ENCODE measurements at regions not wholly inside any gene's neighbourhood (a gene's known extent, or its start where the extent isn't known, plus 50 kb on each side); places are given as distances from the start of the nearest gene placed in this dataset.

- no peak overlapping the region for H3K4me3 ChIP-seq (ENCODE audit: insufficient read depth, low read depth, low read length)
- BruUV-seq (replicated peaks), result no TSS peak
- H3K14ac ChIP-seq (replicated peaks; ENCODE audit: low read depth, low read length), result no peak overlapping the region
- in situ Hi-C loops (cut with MboI; ENCODE audit: low sequenced_read_pairs), result no loop called here
- ATAC-seq (ENCODE audit: low read depth), result no peak
- WGBS, 2 experiments (ENCODE audit: extremely low coverage in 2 of 2, insufficient read length in 1 of 2), result 60% methylated on average over 1 of the region's 3 CpGs; no CpG with 5 or more reads in 1 of the 2 experiments
- no peak overlapping the region for H2BK120ac ChIP-seq (ENCODE audit: low read depth, low read length)
- H2AK9ac ChIP-seq (replicated peaks; ENCODE audit: low read depth, low read length, poor library complexity), result no peak overlapping the region
- H3K9ac ChIP-seq (ENCODE audit: low read depth, low read length), result no peak overlapping the region
- intact Hi-C loops (cut with micrococcal nuclease), result no loop called here
- H3K4me1 ChIP-seq (ENCODE audit: control insufficient read depth, insufficient read depth, low read length), result no peaks in the 10 kb centered on the region
- H3K56ac ChIP-seq (ENCODE audit: extremely low read depth, insufficient read depth, low read length), result no peak overlapping the region
- peaks cover 36% of the 10 kb centered on the region for H3K9me3 ChIP-seq (ENCODE audit: control insufficient read depth, insufficient read depth, low read length)
- H2BK15ac ChIP-seq (ENCODE audit: low read depth, low read length), result no peak overlapping the region
- no peak for TF ChIP-seq MAZ (IDR thresholded peaks at IDR 0.05; ENCODE audit: borderline replicate concordance, low read depth, low read length)
- TF ChIP-seq MXI1 (IDR thresholded peaks at IDR 0.05; ENCODE audit: borderline replicate concordance, low read depth, low read length), result no peak
- no peak for TF ChIP-seq RFX5 (IDR thresholded peaks at IDR 0.05; ENCODE audit: low read depth, low read length)
- TF ChIP-seq USF2 (IDR thresholded peaks at IDR 0.05; ENCODE audit: low read depth, low read length), result no peak
- TF ChIP-seq BHLHE40 (IDR thresholded peaks at IDR 0.05; ENCODE audit: low read depth, low read length), result no peak
- no peak for TF ChIP-seq CHD1 (IDR thresholded peaks at IDR 0.05; ENCODE audit: low read depth, low read length)
- H2AFZ ChIP-seq (replicated peaks; ENCODE audit: low read length, poor library complexity), result no peak overlapping the region
- no peak for DNase-seq
- no peak overlapping the region for H3K27ac ChIP-seq (ENCODE audit: insufficient read depth, low read length)
- H3K4me2 ChIP-seq (ENCODE audit: low read depth, low read length), result no peak overlapping the region
- no peaks in the 10 kb centered on the region for H3K9me1 ChIP-seq (ENCODE audit: insufficient read depth, low read length)
- H4K5ac ChIP-seq (ENCODE audit: low read depth, low read length), result no peak overlapping the region
- no peaks in the 10 kb centered on the region for H3K79me1 ChIP-seq (ENCODE audit: low read depth in 1 of 2, low read length in 2 of 2)
- no peak overlapping the region for H3K23ac ChIP-seq (ENCODE audit: low read depth, low read length)
- H3K18ac ChIP-seq (ENCODE audit: low read depth, low read length), result no peak overlapping the region
- no peak overlapping the region for H2BK20ac ChIP-seq (ENCODE audit: low read depth, low read length)
- CTCF ChIA-PET, result no interaction called here
- H4K20me1 ChIP-seq (ENCODE audit: insufficient read depth, low read length), result no peaks in the 10 kb centered on the region
- POLR2A ChIA-PET (ENCODE audit: unreplicated experiment), result no interaction called here
- dilution Hi-C loops (cut with HindIII; ENCODE audit: low sequenced_read_pairs, unreplicated experiment), result no loop called here
- H3K27me3 ChIP-seq (ENCODE audit: control insufficient read depth, insufficient read depth, low read length), result no peaks in the 10 kb centered on the region
- H2AK5ac ChIP-seq (ENCODE audit: low read depth, low read length), result no peak overlapping the region
- no peaks in the 10 kb centered on the region for H3K36me3 ChIP-seq (ENCODE audit: control insufficient read depth, insufficient read depth, low read length)
- H3K4ac ChIP-seq (ENCODE audit: low read depth, low read length), result no peak overlapping the region
- no peak overlapping the region for H4K91ac ChIP-seq (ENCODE audit: insufficient read depth, low read depth, low read length)
- no peak overlapping the region for H4K8ac ChIP-seq (ENCODE audit: low read depth in 2 of 2, low read length in 2 of 2)
- H2BK5ac ChIP-seq (ENCODE audit: low read depth, low read length, poor library complexity, severe bottlenecking), result peak overlapping the region; percentile 76
Observed at GRCh38 chr2:16394986-16395550, 270.6 kb downstream of the CYRIA start.

All from IMR-90 (cell line).